ENCODE measurements at regions not wholly inside any gene's neighbourhood (a gene's known extent, or its start where the extent isn't known, plus 50 kb on each side); places are given as distances from the start of the nearest gene placed in this dataset.
"Not testable (repeated sequence)": the region's sequence is repeated elsewhere in the genome, so short reads cannot be mapped to it uniquely, and the experiment has no call there.

GRCh38 chr1:190738317-190738716 is 260.7 kb upstream of the BRINP3 start:
- Mint-ChIP-seq H3K9me3 (peaks cover 0 to 3% of the 10 kb centered on the region in 2 donors), H3K27ac (no peak overlapping the region), H3K36me3 (no peaks in the 10 kb centered on the region)
- DNase-seq (ENCODE audit: low spot score in 2 of 2) = no peak
- ATAC-seq = no peak

GRCh38 chr1:190739926-190740325 is 262.3 kb upstream of the BRINP3 start:
- no peaks in the 10 kb centered on the region for H3K36me3 Mint-ChIP-seq
- no peak overlapping the region for H3K27ac Mint-ChIP-seq
- DNase-seq (ENCODE audit: low spot score in 2 of 2) (no peak), ATAC-seq (no peak)
- H3K9me3 Mint-ChIP-seq = peaks cover 9 to 11% of the 10 kb centered on the region in 2 donors

DNA sequence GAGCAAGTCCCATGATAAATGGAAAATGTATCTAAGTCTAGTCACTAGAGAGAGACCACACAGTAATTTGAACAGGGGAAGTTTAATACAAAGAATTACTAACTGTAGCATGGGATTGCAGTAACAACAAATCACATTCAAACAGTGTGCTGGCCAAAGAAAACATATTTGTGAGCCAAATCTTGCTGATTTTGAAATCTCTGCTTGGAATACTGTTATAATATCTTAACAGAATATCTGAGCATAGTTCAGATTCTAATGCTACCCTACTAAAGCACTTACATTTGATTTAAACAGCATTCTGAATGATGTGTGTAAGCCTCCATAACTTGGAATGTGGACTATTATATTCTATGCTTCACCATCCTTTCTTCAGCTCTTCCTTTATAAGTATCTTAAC is 270.0 kb upstream of the BRINP3 start:
- DNase-seq (ENCODE audit: low spot score in 2 of 2) (no peak), ATAC-seq (no peak)

DNA sequence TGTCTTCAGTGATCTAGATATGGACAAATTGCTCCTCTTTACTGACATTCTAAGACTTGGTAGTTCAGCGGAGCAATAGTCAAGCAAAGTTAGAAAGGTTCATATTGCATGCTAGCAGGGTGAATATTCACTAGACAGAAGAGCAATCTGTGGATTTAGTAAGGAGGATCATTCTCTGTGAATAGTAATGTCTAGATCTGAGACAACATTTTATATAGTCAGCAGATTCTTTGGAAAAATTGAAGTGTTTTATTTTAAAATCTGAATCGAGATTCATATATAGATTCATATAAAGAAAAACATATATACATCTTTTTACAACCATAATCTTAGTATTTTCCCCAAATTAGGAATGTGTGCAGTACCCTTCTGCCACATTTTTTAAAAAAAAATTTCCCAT is 274.5 kb upstream of the BRINP3 start:
- Mint-ChIP-seq H3K27ac (no peak overlapping the region), H3K36me3 (no peaks in the 10 kb centered on the region), H3K9me3 (peaks cover 0 to under 1% of the 10 kb centered on the region in 2 donors)
- no peak for DNase-seq (ENCODE audit: low spot score in 2 of 2)
- no peak for ATAC-seq

More for the DNA sequence above, 270.0 kb upstream of the BRINP3 start:
- Mint-ChIP-seq H3K36me3 (no peaks in the 10 kb centered on the region), H3K9me3 (peaks cover 11 to 13% of the 10 kb centered on the region in 2 donors), H3K27ac (no peak overlapping the region)

- no peak for ATAC-seq
- Mint-ChIP-seq H3K9me3 (peaks cover 0 to 4% of the 10 kb centered on the region in 2 donors), H3K36me3 (no peaks in the 10 kb centered on the region), H3K27ac (no peak overlapping the region)
- DNase-seq (ENCODE audit: low spot score in 2 of 2) = no peak
These were observed 277.0 kb upstream of the BRINP3 start for GRCh38 chr1:190754666-190755065.

DNA sequence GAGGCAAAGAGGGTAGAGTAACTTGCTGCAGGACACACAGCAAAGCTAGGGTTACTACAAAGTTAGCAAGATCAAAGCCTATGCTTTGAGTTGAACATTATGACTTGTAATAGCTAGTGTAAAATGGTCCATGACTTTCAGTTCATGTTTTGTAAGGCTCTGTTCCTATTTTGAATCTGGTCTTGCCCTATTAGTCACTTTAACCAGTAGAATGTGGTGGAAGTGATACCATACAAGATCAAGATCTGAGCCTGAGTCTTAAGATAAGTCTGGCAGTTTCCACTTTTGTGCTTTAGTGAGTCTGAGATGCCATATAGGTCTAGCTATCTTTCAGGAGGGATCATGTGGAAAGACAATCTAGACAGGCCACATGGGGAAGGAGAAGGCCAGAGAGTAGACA is 282.1 kb upstream of the BRINP3 start:
- Mint-ChIP-seq H3K36me3 (no peaks in the 10 kb centered on the region), H3K9me3 (peaks cover 3 to 16% of the 10 kb centered on the region in 2 donors), H3K27ac (no peak overlapping the region)
- ATAC-seq (no peak), DNase-seq (ENCODE audit: low spot score in 2 of 2) (no peak)

DNA sequence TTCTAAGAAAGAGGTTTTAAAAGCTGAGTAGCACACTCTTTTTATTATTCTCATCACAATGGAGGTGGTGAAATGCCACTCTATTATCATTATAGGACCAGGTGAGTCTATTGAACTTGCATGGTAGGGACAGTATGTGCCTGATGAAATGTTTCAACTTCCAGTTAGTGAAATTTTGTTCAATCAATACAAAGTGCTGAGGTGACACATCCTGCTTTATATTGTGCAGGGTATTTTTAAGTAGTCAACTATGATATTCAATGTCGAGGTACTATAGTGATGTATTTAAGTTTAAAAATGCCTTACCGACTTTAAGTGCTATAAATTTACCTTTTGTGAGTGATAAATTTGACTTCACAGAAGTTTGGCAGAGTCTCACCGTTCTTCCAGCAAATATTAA is 284.7 kb upstream of the BRINP3 start:
- ATAC-seq (no peak), DNase-seq (ENCODE audit: low spot score in 2 of 2) (no peak)
- peaks cover 3 to 14% of the 10 kb centered on the region in 2 donors for H3K9me3 Mint-ChIP-seq
- H3K36me3 Mint-ChIP-seq = no peaks in the 10 kb centered on the region
- no peak overlapping the region for H3K27ac Mint-ChIP-seq

GRCh38 chr1:190792873-190793272 is 315.2 kb upstream of the BRINP3 start:
- Mint-ChIP-seq H3K36me3 (peaks cover 0 to 4% of the 10 kb centered on the region in 2 donors), H3K27ac (no peak overlapping the region), H3K9me3 (peaks cover 5 to 15% of the 10 kb centered on the region in 2 donors)
- DNase-seq (ENCODE audit: low spot score in 2 of 2) = no peak
- no peak for ATAC-seq

DNA sequence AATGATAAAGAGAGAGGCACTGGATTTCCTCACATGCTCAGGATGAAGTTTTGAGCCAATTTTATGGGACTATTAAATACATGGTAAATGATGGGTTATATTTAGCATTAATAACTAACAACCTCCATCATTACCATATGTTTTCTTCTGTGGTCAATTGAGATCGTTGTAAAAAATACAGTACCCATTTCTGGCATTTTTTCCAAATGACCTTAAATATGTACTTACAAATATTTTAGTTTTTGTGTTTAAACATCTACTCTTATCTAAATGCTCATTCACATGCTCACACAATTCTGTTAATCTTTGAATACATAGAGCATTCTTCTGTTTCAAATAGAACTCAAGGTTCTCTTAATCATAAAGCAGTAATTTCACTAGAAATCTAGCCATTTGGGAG is 330.0 kb upstream of the BRINP3 start:
- DNase-seq (ENCODE audit: low spot score in 2 of 2) (no peak), ATAC-seq (no peak)
- Mint-ChIP-seq H3K27ac (no peak overlapping the region), H3K36me3 (peaks cover 0 to 20% of the 10 kb centered on the region in 2 donors), H3K9me3 (peaks cover 30 to 34% of the 10 kb centered on the region in 2 donors)

- peaks cover 32 to 34% of the 10 kb centered on the region in 2 donors for H3K9me3 Mint-ChIP-seq
- ATAC-seq (no peak), DNase-seq (ENCODE audit: low spot score in 2 of 2) (no peak)
- no peak overlapping the region for H3K27ac Mint-ChIP-seq
- peaks cover 0 to 20% of the 10 kb centered on the region in 2 donors for H3K36me3 Mint-ChIP-seq
These were observed 330.4 kb upstream of the BRINP3 start for GRCh38 chr1:190808035-190808434.

- DNase-seq (ENCODE audit: low spot score in 2 of 2) (no peak), ATAC-seq (no peak)
- H3K27ac Mint-ChIP-seq = no peak overlapping the region
- peaks cover 0 to 20% of the 10 kb centered on the region in 2 donors for H3K36me3 Mint-ChIP-seq
- peaks cover 32 to 40% of the 10 kb centered on the region in 2 donors for H3K9me3 Mint-ChIP-seq
These were observed 331.6 kb upstream of the BRINP3 start for GRCh38 chr1:190809312-190809711.

DNA sequence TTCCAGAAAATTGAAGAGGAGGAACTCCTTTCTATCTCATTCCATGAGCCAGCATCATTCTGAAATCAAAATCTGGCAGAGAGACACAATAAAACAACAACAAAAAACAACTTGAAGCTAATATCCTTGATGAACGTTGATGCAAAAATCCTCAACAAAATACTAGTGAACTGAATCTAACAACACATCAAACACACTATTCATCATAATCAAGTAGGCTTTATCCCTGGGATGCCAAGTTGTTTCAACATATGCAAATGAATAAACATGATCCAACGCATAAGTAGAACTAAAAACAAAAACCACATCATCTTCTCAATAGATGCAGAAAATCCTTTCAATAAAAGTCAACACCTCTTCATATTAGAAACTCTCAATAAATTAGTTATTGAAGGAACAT is 335.3 kb upstream of the BRINP3 start:
- ATAC-seq = no peak
- Mint-ChIP-seq H3K27ac (no peak overlapping the region), H3K36me3 (peaks cover 0 to 20% of the 10 kb centered on the region in 2 donors), H3K9me3 (peaks cover 32 to 36% of the 10 kb centered on the region in 2 donors)
- DNase-seq (ENCODE audit: low spot score in 2 of 2) = no peak

GRCh38 chr1:190832511-190832910 is 354.8 kb upstream of the BRINP3 start:
- ATAC-seq (no peak), DNase-seq (ENCODE audit: low spot score in 2 of 2) (no peak)
- Mint-ChIP-seq H3K9me3 (peaks cover 3% of the 10 kb centered on the region in 2 donors), H3K36me3 (no peaks in the 10 kb centered on the region), H3K27ac (no peak overlapping the region)

DNA sequence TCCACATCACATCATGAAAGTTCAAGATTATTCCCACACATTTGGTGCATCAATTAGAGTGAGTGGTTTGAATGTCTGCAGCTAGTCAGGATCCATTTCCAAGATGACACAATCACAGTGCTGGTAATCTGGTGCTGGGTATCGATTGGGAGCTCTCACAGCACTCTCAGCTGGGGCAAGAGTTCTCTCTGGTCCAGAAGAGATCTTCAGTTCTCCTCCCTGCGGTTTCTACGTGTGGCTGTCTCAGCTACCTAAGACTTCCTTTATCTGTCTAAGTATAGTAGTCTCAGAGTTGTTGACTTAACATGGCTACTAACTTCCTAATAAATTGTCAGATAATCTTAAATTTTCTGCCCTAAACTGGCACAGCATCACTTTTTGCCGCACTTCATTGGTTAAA is 358.0 kb upstream of the BRINP3 start:
- Mint-ChIP-seq H3K9me3 (peaks cover 11 to 18% of the 10 kb centered on the region in 2 donors), H3K36me3 (peaks cover 0 to 5% of the 10 kb centered on the region in 2 donors), H3K27ac (no peak overlapping the region)
- no peak for DNase-seq (ENCODE audit: low spot score in 2 of 2)
- ATAC-seq = no peak

DNA sequence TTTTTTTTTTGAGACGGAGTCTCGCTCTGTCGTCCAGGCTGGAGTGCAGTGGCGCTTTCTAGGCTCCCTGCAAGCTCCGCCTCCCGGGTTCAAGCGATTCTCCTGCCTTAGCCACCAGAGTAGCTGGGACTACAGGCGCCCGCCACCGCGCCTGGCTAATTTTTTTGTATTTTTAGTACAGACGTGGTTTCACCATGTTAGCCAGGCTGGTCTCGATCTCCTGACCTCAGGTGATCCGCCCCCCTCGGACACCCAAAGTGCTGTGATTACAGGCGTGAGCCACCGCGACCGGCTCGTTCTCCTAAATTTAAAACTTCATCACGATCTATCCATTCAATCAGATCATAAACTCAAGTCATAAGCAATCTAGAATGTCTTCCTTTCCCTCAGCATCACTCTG is 359.5 kb upstream of the BRINP3 start:
- not testable (repeated sequence) for H3K36me3 Mint-ChIP-seq; H3K27ac Mint-ChIP-seq; ATAC-seq; DNase-seq (ENCODE audit: low spot score in 2 of 2)
- peaks cover 11 to 18% of the 10 kb centered on the region in 2 donors for H3K9me3 Mint-ChIP-seq

- DNase-seq (ENCODE audit: low spot score in 2 of 2) = no peak
- Mint-ChIP-seq H3K27ac (no peak overlapping the region), H3K36me3 (peaks cover 0 to 5% of the 10 kb centered on the region in 2 donors), H3K9me3 (peaks cover 11 to 18% of the 10 kb centered on the region in 2 donors)
- no peak for ATAC-seq
These were observed 360.2 kb upstream of the BRINP3 start for GRCh38 chr1:190837888-190838287.

DNA sequence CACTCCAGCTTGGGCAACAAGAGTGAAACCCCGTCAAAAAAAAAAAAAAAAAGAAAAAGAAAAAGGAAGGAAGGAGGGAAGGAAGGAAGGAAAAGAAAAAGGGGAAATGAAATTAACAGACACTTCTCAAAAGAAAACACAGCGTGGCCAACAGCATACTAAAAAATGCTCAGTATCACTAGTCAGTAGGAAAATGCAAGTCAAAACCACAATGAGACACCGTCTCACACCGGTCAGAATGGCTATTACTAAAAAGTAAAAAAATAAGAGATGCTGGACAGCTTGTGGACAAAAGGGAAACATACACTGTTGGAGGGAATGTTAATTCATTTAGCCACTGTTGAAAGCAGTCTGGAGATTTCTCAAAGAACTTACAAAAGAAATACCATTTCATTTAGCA is 369.5 kb upstream of the BRINP3 start:
- H3K9me3 Mint-ChIP-seq = peaks cover 4 to 5% of the 10 kb centered on the region in 2 donors

GRCh38 chr1:190849346-190849745 is 371.7 kb upstream of the BRINP3 start:
- no peak for DNase-seq (ENCODE audit: low spot score in 2 of 2)
- Mint-ChIP-seq H3K36me3 (no peaks in the 10 kb centered on the region), H3K9me3 (peaks cover 7 to 8% of the 10 kb centered on the region in 2 donors), H3K27ac (no peak overlapping the region)
- no peak for ATAC-seq

More for the DNA sequence above, 369.5 kb upstream of the BRINP3 start:
- Mint-ChIP-seq H3K36me3 (no peaks in the 10 kb centered on the region), H3K27ac (no peak overlapping the region)
- no peak for DNase-seq (ENCODE audit: low spot score in 2 of 2)
- no peak for ATAC-seq

- Mint-ChIP-seq H3K9me3 (peaks cover 4 to 14% of the 10 kb centered on the region in 2 donors), H3K27ac (no peak overlapping the region), H3K36me3 (no peaks in the 10 kb centered on the region)
- ATAC-seq (no peak), DNase-seq (ENCODE audit: low spot score in 2 of 2) (no peak)
These were observed 374.9 kb upstream of the BRINP3 start for GRCh38 chr1:190852611-190853010.
